ENCODE measurements at regions not wholly inside any gene's neighbourhood (a gene's known extent, or its start where the extent isn't known, plus 50 kb on each side); places are given as distances from the start of the nearest gene placed in this dataset.
"Not testable (repeated sequence)": the region's sequence is repeated elsewhere in the genome, so short reads cannot be mapped to it uniquely, and the experiment has no call there.

- H3K79me2 ChIP-seq (ENCODE audit: insufficient read depth, low read depth, low read length) = no peaks in the 10 kb centered on the region
- no peak for DNase-seq (ENCODE audit: low spot score)
- no TSS peak for BruUV-seq (replicated peaks)
- ChIA-PET POLR2A (no interaction called here), CTCF (ENCODE audit: unreplicated experiment) (no interaction called here)
- no peaks in the 10 kb centered on the region for H3K9me2 ChIP-seq (ENCODE audit: insufficient read depth, low read length)
- no peaks in the 10 kb centered on the region for H4K20me1 ChIP-seq (ENCODE audit: insufficient read depth, low read length)
- TF ChIP-seq EZH2phosphoT487 (IDR thresholded peaks at IDR 0.05; ENCODE audit: borderline replicate concordance, low read depth, low read length) (no peak), CTCF (conservative IDR thresholded peaks at IDR 0.05; ENCODE audit: low read length) (no peak)
- H3K4me2 ChIP-seq (ENCODE audit: low read length) = no peak overlapping the region
- no peak overlapping the region for H3K4me3 ChIP-seq (ENCODE audit: low read depth, low read length, poor library complexity, severe bottlenecking)
- H3K36me3 ChIP-seq (ENCODE audit: insufficient read depth, low read length) = no peaks in the 10 kb centered on the region
- H3K27ac ChIP-seq (ENCODE audit: low read depth, low read length, poor library complexity, severe bottlenecking) = no peak overlapping the region
- H2AFZ ChIP-seq (ENCODE audit: low read length) = no peak overlapping the region
- intact Hi-C loops (cut with micrococcal nuclease; ENCODE audit: unreplicated experiment) = no loop called here
- H3K9me3 ChIP-seq (ENCODE audit: low read length) = 0 out of 2 replicates have a peak, but pooled peaks cover 5% of the 10 kb centered on the region
- no peaks in the 10 kb centered on the region for H3K4me1 ChIP-seq (ENCODE audit: insufficient read depth, low read length, poor library complexity, severe bottlenecking)
Measured at GRCh38 chr11:37317803-37318202, 719.8 kb upstream of the RAG2 start.

- no peaks in the 10 kb centered on the region for H3K36me3 ChIP-seq (ENCODE audit: insufficient read depth, low read length)
- H3K9me3 ChIP-seq (ENCODE audit: low read length) = no peaks in the 10 kb centered on the region
- ChIA-PET POLR2A (interaction anchor here (1.6 kb wide), 1 partner anchor 15 kb away, joined by 3 read pairs; no protein-coding TSS in a partner anchor), CTCF (ENCODE audit: unreplicated experiment) (no interaction called here)
- intact Hi-C loops (cut with micrococcal nuclease; ENCODE audit: unreplicated experiment) = no loop called here
- H4K20me1 ChIP-seq (ENCODE audit: insufficient read depth, low read length) = no peaks in the 10 kb centered on the region
- H3K4me1 ChIP-seq (ENCODE audit: insufficient read depth, low read length, poor library complexity, severe bottlenecking) = no peaks in the 10 kb centered on the region
- H3K4me2 ChIP-seq (ENCODE audit: low read length) = no peak overlapping the region
- no peaks in the 10 kb centered on the region for H3K9me2 ChIP-seq (ENCODE audit: insufficient read depth, low read length)
- TF ChIP-seq CTCF (conservative IDR thresholded peaks at IDR 0.05; ENCODE audit: low read length) = no peak
- H3K79me2 ChIP-seq (ENCODE audit: insufficient read depth, low read depth, low read length) = no peaks in the 10 kb centered on the region
- H3K27ac ChIP-seq (ENCODE audit: low read depth, low read length, poor library complexity, severe bottlenecking) = no peak overlapping the region
- no peak for DNase-seq (ENCODE audit: low spot score)
- H2AFZ ChIP-seq (ENCODE audit: low read length) = no peak overlapping the region
- BruUV-seq (replicated peaks) = no TSS peak
- no peak overlapping the region for H3K4me3 ChIP-seq (ENCODE audit: low read depth, low read length, poor library complexity, severe bottlenecking)
Measured at GRCh38 chr11:37313266-37313665, 715.2 kb upstream of the RAG2 start.

DNA sequence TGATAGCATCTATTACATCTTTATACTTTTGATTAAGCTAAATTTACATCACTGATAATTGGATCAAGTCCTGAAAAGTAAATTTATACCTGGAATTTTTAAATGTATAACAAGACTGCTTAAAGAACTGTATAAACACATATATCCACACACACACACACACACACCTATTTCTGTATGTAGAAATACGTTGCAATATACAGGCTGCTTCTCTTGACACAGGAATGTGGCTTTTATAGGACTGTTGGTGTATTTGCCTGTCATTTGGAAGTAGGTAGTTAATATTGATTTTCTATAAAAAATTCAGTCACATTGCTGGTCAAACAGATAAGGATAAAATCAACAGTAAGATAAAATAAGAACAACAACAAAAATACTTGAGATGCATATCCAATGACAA lies 708.5 kb upstream of the RAG2 start:
- intact Hi-C loops (cut with micrococcal nuclease; ENCODE audit: unreplicated experiment) = no loop called here
- H3K36me3 ChIP-seq (ENCODE audit: insufficient read depth, low read length) = no peaks in the 10 kb centered on the region
- no peak overlapping the region for H2AFZ ChIP-seq (ENCODE audit: low read length)
- POLR2A ChIA-PET = interaction anchor here (0.7 kb wide), 1 partner anchor 17 kb away, joined by 3 read pairs; no protein-coding TSS in a partner anchor
- CTCF ChIA-PET (ENCODE audit: unreplicated experiment) = no interaction called here
- no peaks in the 10 kb centered on the region for H3K9me2 ChIP-seq (ENCODE audit: insufficient read depth, low read length)
- H3K79me2 ChIP-seq (ENCODE audit: insufficient read depth, low read depth, low read length) = no peaks in the 10 kb centered on the region
- no peak overlapping the region for H3K4me2 ChIP-seq (ENCODE audit: low read length)
- no peaks in the 10 kb centered on the region for H4K20me1 ChIP-seq (ENCODE audit: insufficient read depth, low read length)
- DNase-seq (ENCODE audit: low spot score) = no peak
- H3K27ac ChIP-seq (ENCODE audit: low read depth, low read length, poor library complexity, severe bottlenecking) = no peak overlapping the region
- no peaks in the 10 kb centered on the region for H3K9me3 ChIP-seq (ENCODE audit: low read length)
- H3K4me3 ChIP-seq (ENCODE audit: low read depth, low read length, poor library complexity, severe bottlenecking) = no peak overlapping the region
- no TSS peak for BruUV-seq (replicated peaks)
- H3K4me1 ChIP-seq (ENCODE audit: insufficient read depth, low read length, poor library complexity, severe bottlenecking) = no peaks in the 10 kb centered on the region
- TF ChIP-seq CTCF (conservative IDR thresholded peaks at IDR 0.05; ENCODE audit: low read length) = no peak
- TF ChIP-seq EZH2phosphoT487 (IDR thresholded peaks at IDR 0.05; ENCODE audit: borderline replicate concordance, low read depth, low read length) = no peak

DNA sequence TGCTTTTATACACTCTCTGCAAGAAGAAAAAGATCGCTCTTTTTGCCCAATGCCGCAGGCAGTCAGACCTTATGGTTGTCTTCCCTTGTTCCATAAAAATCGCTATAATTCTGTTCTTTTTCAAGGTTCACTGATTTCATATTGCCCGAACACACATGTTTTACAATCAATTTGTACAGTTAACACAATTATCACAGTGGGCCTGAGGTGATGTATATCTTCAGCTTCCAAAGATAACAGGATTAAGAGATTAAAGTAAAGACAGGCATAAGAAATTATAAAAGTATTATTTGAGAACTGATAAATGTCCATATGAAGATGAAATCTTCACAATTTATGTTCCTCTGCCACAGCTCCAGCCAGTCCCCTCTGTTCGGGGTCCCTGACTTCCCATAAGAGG lies 703.4 kb upstream of the RAG2 start:
- POLR2A ChIA-PET; H3K36me3 ChIP-seq (ENCODE audit: insufficient read depth, low read length); H3K4me2 ChIP-seq (ENCODE audit: low read length); H3K27ac ChIP-seq (ENCODE audit: low read depth, low read length, poor library complexity, severe bottlenecking); CTCF ChIA-PET (ENCODE audit: unreplicated experiment); H3K9me2 ChIP-seq (ENCODE audit: insufficient read depth, low read length); H4K20me1 ChIP-seq (ENCODE audit: insufficient read depth, low read length); DNase-seq (ENCODE audit: low spot score); H3K4me1 ChIP-seq (ENCODE audit: insufficient read depth, low read length, poor library complexity, severe bottlenecking); H3K9me3 ChIP-seq (ENCODE audit: low read length); BruUV-seq (replicated peaks); intact Hi-C loops (cut with micrococcal nuclease; ENCODE audit: unreplicated experiment); H2AFZ ChIP-seq (ENCODE audit: low read length); H3K79me2 ChIP-seq (ENCODE audit: insufficient read depth, low read depth, low read length); H3K4me3 ChIP-seq (ENCODE audit: low read depth, low read length, poor library complexity, severe bottlenecking): not testable (repeated sequence)

Measured in OCI-LY7 (cell line).